Right hindlimb (tissue), 1 donor: ENCODE measurements at regions not wholly inside any gene's neighbourhood (a gene's known extent, or its start where the extent isn't known, plus 50 kb on each side); places are given as distances from the start of the nearest gene placed in this dataset.

Source experiments
- DNase-seq: peaks from one replicate; pipeline ENCODE4 v3.0.0-alpha.2; 2018

GRCh38 chr9:89697553-89697952, 92.7 kb downstream of the GADD45G start:
- DNase-seq, result no peak

DNA sequence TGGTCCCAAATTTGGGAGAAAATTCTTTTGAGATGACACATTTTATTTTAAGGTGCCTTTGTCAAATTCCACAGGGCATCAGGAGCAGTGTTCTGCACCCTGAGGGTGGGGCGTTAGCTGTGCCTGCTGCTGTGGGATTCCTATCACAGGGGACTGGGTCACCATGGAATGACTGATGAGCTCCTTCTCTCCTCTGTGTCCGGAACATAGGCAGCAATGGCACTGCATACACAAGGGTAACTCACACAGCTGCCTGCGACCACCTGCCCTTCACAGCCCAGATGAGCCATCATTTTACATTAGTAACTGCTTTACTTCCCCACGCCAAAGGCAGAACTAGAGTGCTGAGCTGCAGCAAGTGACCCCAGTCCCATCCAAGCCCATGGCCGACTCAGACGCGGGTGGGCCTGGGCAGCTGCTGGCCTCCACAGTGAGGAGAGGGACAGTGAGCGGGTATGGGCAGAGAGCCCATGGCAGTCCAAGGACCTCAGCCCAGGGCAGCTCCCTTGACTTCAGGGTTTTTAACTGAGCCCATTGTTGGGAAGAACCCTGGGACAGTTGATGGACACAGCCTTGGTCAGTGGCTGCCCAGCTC, 93.7 kb downstream of the GADD45G start:
- no peak for DNase-seq

DNA sequence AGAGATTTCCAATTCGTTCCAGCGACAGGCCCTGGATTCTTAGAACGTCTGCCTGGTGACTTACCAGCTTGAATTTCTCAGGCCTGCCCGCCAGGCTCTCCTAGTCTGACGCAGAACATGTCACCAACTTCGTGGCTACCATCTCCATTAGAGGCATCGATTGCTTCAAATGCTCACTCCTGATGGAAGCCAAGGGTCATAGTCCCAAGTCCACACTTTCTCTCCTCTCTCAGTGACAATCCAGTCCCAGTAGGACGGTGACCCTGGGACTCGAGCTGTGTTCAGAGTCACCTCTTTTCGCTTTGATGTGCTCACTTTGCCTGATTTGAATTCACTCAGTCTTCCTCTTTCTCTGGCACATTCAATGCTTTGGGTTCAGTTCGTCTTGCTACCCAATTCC, 94.8 kb downstream of the GADD45G start:
- DNase-seq, result no peak

- no peak for DNase-seq
Observed at GRCh38 chr9:89701221-89701798, 96.5 kb downstream of the GADD45G start.

GRCh38 chr9:89702401-89702800, 97.6 kb downstream of the GADD45G start:
- DNase-seq, result no peak

GRCh38 chr9:89705651-89706050, 100.8 kb downstream of the GADD45G start:
- DNase-seq, result no peak

DNA sequence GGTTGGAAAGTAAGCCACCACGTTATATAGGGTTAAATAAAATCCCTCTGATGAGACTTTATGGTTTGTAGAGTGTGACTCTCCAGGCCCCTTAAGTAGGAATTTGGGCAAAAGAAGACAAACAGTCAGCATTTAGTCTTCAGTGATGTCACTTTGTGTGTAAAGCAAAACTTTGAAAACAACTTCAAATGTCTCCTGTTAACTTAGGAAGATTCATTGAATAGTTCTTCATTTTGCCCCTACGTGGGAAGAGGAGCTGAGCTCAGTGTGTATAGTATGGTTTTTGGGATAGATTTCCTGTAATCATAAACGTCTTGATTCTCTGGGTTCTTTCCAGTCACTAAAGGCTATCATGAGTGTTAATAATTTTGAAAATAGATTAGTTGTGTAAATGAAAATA, 101.3 kb downstream of the GADD45G start:
- DNase-seq, result no peak

- DNase-seq, result no peak
Observed at GRCh38 chr9:89706731-89707191, 101.9 kb downstream of the GADD45G start.

GRCh38 chr9:89710697-89711096, 105.9 kb downstream of the GADD45G start:
- no peak for DNase-seq

DNA sequence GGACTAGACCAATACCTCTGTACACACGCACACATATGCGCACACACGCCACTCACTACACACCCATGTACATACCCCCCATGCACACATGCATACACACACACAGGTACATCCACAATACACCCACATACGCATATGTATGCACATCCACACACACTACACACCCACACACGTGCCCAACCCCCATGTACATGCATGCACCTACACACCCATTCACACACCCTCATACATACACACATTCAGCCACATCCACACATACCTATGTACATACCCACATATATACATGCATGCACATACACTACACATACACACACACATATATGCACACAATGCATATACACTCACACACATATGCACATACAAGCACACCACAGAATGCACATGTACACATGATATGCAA, 107.1 kb downstream of the GADD45G start:
- DNase-seq, result no peak

DNA sequence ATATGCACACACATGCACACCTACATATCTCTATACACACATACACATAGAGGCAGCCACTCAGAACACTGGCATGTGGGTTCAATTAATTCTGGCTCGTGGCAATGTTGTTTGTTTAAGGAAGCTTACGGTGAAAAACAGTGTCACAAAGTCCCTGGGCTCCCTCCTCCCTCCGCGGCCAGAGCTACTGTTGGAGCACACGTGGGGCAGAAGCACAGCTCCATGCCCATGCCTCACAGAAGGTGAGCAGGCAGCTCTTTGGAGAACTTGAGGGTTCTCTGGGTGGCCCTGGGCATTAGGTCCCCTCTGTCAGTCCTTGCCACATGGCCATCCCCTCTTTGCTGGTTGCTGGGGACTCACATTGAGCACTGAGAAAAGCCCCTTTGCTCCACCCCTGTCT, 107.5 kb downstream of the GADD45G start:
- no peak for DNase-seq

- no peak for DNase-seq
Observed at GRCh38 chr9:89714321-89714720, 109.5 kb downstream of the GADD45G start.

- no peak for DNase-seq
Observed at GRCh38 chr9:89715318-89715858, 110.6 kb downstream of the GADD45G start.

DNA sequence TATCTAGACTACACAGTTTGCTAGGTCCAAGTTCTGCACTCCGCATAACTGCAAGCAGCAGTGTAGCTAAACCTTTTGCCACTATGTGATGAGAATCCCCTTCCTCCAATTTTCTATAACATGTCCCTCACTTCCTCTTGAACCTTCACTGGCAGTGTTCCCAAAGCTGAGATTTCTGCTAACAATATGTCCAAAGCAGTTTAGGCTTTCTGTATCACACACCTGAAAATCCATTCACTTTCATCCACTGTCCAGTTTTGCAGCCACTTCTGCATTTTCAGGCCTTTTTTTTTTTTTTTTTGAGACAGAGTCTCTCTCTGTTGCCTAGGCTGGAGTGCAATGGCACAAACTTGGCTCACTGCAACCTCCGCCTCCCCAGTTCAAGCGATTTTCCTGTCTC, 111.1 kb downstream of the GADD45G start:
- DNase-seq, result no peak

- no peak for DNase-seq
Observed at GRCh38 chr9:89716559-89716958, 111.7 kb downstream of the GADD45G start.

- no peak for DNase-seq
Observed at GRCh38 chr9:89718176-89718575, 113.4 kb downstream of the GADD45G start.

DNA sequence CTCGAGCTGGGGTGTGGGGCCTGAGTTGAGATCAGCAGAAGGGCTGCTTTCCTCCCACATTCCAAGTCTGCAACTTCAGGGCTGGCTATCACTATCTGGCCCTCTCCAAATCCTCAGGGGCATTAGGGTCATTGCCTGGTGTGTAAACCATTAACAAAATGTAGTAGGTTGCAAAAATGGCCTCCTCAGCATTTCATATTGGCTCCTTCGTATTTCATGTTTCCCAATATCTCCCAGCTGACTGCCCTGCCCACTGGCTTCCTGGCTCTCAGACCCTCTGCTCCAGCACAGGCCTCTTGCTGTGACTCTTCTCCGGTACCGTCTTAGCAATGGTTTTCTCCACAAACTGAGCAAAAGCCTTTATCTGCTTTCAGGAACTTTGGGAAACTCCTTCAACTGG, 113.8 kb downstream of the GADD45G start:
- no peak for DNase-seq

GRCh38 chr9:89719202-89719601, 114.4 kb downstream of the GADD45G start:
- DNase-seq, result no peak

DNA sequence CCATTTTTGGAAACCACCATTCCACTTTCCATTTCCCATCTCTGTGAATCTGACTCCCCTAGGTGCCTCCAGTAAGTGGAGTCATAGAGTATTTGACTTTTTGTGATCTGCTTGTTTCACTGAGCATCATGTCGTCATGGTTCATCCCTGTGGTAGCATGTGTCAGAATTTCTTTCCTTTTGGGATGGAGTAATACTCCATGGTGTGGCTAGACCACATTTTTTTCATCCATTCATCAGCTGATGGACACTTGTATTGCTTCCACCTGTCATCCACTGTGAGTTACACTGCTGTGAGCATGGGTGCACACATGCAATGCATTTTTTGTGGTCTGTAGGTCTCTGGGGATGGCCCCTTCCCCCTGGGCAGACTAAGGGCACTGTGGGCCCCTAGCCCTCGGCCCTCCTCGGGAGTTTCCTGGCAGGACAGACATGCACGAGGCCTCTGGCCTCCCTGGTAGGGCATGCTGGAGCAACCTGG, 115.9 kb downstream of the GADD45G start:
- DNase-seq, result no peak

DNA sequence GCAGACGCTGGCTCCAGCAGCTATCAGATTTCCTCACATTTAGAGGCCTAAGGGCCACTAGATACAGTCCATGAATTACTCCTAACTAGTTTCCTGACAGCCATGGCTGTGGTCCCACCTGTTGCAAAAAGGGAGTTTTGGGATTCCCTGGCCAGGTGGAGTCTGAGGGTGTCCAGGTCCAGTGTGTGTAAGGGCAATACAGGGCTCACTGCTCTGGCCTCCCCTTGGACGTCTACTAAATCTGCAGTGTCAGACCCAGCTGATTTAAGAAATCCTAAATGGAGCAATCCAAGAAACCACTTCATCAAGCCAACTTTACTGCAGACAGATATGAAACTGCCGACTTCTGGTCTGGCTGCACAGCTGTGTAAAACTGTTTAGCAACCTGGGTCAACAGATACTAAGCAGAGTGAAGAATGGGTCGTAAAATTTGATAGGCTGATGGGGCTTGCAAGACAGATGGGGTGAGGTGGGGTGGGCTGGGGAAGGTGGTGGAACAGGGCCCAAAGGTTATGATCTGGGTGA, 116.4 kb downstream of the GADD45G start:
- no peak for DNase-seq

- no peak for DNase-seq
Observed at GRCh38 chr9:89721971-89722530, 117.2 kb downstream of the GADD45G start.

- DNase-seq, result no peak
Observed at GRCh38 chr9:89722712-89723111, 117.9 kb downstream of the GADD45G start.

- no peak for DNase-seq
Observed at GRCh38 chr9:89723469-89724100, 118.8 kb downstream of the GADD45G start.

GRCh38 chr9:89724659-89725058, 119.8 kb downstream of the GADD45G start:
- DNase-seq, result no peak
